ENCODE measurements at regions not wholly inside any gene's neighbourhood (a gene's known extent, or its start where the extent isn't known, plus 50 kb on each side); places are given as distances from the start of the nearest gene placed in this dataset.

DNA sequence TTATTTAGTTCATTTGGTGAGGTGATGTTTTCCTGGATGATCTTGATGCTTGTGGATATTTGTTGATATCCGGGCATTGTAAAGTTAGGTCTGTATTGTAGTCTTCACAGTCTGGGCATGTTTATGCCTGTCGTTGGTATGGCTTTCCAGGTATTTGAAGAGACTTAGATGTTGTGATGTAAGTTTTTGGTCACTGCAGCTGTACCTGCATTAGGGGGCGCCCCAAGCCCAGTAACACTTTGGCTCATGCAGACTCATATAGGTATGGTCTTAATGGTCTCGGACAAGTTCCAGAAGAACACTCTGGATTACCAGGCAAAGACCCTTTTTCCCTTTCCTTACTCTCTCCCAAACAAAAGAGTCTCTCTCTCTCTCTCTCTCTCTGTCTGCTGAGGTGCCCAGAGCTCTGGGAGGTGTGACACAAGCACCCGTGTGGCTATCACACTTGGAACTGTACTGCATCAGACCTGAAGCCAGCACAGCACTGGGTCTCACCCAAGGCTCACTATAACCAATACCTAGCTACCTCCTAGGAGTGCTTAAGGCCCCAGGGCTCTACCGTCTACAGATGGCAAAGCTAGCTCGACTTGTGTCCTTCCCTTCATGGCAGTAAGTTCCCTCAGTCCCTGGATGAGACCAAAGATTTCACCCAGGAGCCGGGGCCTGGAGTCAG lies 425.8 kb upstream of the ATXN7L3B start:
- Histone ChIP-seq H3K4me3 (ENCODE audit: low read length) (no peak overlapping the region), H3K27me3 (ENCODE audit: control insufficient read depth, low read length) (no peaks in the 10 kb centered on the region), H3K9me3 (ENCODE audit: control insufficient read depth, insufficient read depth, low read length) (no peaks in the 10 kb centered on the region), H3K79me2 (ENCODE audit: control insufficient read depth, low read length) (no peaks in the 10 kb centered on the region), H3K9me2 (replicated peaks; ENCODE audit: control insufficient read depth, low read length) (no peaks in the 10 kb centered on the region), H3K36me3 (ENCODE audit: control insufficient read depth, low read length) (no peaks in the 10 kb centered on the region), H4K20me1 (ENCODE audit: control insufficient read depth, insufficient read depth, low read depth, low read length) (no peaks in the 10 kb centered on the region), H3F3A (ENCODE audit: control insufficient read depth, insufficient read depth) (no peaks in the 10 kb centered on the region), H3K4me2 (ENCODE audit: low read length) (no peak overlapping the region), H3K4me1 (ENCODE audit: control insufficient read depth, low read length) (no peaks in the 10 kb centered on the region), H3K27ac (ENCODE audit: low read depth, low read length) (no peak overlapping the region)
- TF ChIP-seq, protein P1, sequence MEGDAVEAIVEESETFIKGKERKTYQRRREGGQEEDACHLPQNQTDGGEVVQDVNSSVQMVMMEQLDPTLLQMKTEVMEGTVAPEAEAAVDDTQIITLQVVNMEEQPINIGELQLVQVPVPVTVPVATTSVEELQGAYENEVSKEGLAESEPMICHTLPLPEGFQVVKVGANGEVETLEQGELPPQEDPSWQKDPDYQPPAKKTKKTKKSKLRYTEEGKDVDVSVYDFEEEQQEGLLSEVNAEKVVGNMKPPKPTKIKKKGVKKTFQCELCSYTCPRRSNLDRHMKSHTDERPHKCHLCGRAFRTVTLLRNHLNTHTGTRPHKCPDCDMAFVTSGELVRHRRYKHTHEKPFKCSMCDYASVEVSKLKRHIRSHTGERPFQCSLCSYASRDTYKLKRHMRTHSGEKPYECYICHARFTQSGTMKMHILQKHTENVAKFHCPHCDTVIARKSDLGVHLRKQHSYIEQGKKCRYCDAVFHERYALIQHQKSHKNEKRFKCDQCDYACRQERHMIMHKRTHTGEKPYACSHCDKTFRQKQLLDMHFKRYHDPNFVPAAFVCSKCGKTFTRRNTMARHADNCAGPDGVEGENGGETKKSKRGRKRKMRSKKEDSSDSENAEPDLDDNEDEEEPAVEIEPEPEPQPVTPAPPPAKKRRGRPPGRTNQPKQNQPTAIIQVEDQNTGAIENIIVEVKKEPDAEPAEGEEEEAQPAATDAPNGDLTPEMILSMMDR (IDR thresholded peaks at IDR 0.05; ENCODE audit: low read depth, low read length, poor library complexity, severe bottlenecking) = peak; percentile 60
- TF ChIP-seq EZH2phosphoT487 (IDR thresholded peaks at IDR 0.05; ENCODE audit: borderline replicate concordance, low read length) = no peak

DNA sequence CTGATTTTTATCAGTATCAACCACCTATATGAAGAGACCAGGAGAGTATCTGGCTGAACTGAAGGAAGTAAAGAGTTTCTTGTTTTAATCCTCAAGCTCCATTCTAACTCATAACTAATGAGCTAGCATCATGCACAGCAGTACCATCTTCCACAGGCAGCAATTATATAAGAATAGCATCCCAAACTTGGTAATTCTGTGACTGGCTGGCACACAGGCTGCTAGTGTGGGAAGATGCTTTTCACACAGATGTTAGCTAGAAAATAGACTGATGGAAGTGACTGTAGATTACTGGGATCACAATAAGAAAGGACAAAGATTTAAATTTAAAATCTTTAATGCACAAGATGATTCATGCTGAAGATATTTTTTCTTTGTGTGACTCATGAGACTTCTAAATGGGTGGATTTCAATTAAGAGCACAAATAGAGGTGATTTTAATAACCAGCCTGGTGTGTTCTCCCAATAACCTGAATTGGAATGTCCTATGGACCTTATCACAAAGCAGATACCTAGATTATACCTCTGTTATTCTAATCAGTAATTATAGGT lies 417.7 kb upstream of the ATXN7L3B start:
- no peaks in the 10 kb centered on the region for H3K9me2 ChIP-seq (replicated peaks; ENCODE audit: control insufficient read depth, low read length)
- TF ChIP-seq, protein P1 (IDR thresholded peaks at IDR 0.05; ENCODE audit: low read depth, low read length, poor library complexity, severe bottlenecking) = no peak
- no peak for TF ChIP-seq EZH2phosphoT487 (IDR thresholded peaks at IDR 0.05; ENCODE audit: borderline replicate concordance, low read length)
- H3K36me3 ChIP-seq (ENCODE audit: control insufficient read depth, low read length) = no peaks in the 10 kb centered on the region
- no peaks in the 10 kb centered on the region for H3K79me2 ChIP-seq (ENCODE audit: control insufficient read depth, low read length)
- no peaks in the 10 kb centered on the region for H3K4me1 ChIP-seq (ENCODE audit: control insufficient read depth, low read length)
- H3K4me3 ChIP-seq (ENCODE audit: low read length) = no peak overlapping the region
- H3K27me3 ChIP-seq (ENCODE audit: control insufficient read depth, low read length) = no peaks in the 10 kb centered on the region
- no peak overlapping the region for H3K27ac ChIP-seq (ENCODE audit: low read depth, low read length)
- H3K9me3 ChIP-seq (ENCODE audit: control insufficient read depth, insufficient read depth, low read length) = no peaks in the 10 kb centered on the region
- no peaks in the 10 kb centered on the region for H3F3A ChIP-seq (ENCODE audit: control insufficient read depth, insufficient read depth)
- H4K20me1 ChIP-seq (ENCODE audit: control insufficient read depth, insufficient read depth, low read depth, low read length) = no peaks in the 10 kb centered on the region
- no peak overlapping the region for H3K4me2 ChIP-seq (ENCODE audit: low read length)

DNA sequence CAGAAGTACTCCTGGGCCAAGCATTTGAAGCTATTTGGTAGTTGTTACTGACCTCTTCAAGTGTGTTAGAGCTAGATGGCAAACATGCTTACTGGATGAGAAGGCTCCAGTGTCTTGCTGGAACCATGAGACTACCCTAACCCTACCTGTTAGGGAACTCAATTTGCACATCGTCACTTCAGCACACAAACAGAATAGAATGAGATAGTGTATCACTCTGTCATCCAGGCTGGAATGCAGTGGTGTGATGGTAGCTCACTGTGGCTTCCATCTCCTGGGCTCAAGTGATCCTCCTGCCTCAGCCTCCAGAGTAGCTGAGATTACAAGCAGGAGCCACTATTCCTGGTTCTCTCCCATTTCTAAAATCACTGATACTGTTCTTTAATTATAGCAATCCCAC lies 417.0 kb upstream of the ATXN7L3B start:
- H3K27ac ChIP-seq (ENCODE audit: low read depth, low read length) = no peak overlapping the region
- no peaks in the 10 kb centered on the region for H3K9me2 ChIP-seq (replicated peaks; ENCODE audit: control insufficient read depth, low read length)
- TF ChIP-seq, protein P1 (IDR thresholded peaks at IDR 0.05; ENCODE audit: low read depth, low read length, poor library complexity, severe bottlenecking) = no peak
- TF ChIP-seq EZH2phosphoT487 (IDR thresholded peaks at IDR 0.05; ENCODE audit: borderline replicate concordance, low read length) = no peak
- H3K4me2 ChIP-seq (ENCODE audit: low read length) = no peak overlapping the region
- no peaks in the 10 kb centered on the region for H3F3A ChIP-seq (ENCODE audit: control insufficient read depth, insufficient read depth)
- H4K20me1 ChIP-seq (ENCODE audit: control insufficient read depth, insufficient read depth, low read depth, low read length) = no peaks in the 10 kb centered on the region
- no peak overlapping the region for H3K4me3 ChIP-seq (ENCODE audit: low read length)
- H3K79me2 ChIP-seq (ENCODE audit: control insufficient read depth, low read length) = no peaks in the 10 kb centered on the region
- H3K36me3 ChIP-seq (ENCODE audit: control insufficient read depth, low read length) = no peaks in the 10 kb centered on the region
- H3K27me3 ChIP-seq (ENCODE audit: control insufficient read depth, low read length) = no peaks in the 10 kb centered on the region
- no peaks in the 10 kb centered on the region for H3K4me1 ChIP-seq (ENCODE audit: control insufficient read depth, low read length)
- H3K9me3 ChIP-seq (ENCODE audit: control insufficient read depth, insufficient read depth, low read length) = no peaks in the 10 kb centered on the region

All from DOHH2 (cell line).